ENCODE measurements at regions not wholly inside any gene's neighbourhood (a gene's known extent, or its start where the extent isn't known, plus 50 kb on each side); places are given as distances from the start of the nearest gene placed in this dataset.

DNA sequence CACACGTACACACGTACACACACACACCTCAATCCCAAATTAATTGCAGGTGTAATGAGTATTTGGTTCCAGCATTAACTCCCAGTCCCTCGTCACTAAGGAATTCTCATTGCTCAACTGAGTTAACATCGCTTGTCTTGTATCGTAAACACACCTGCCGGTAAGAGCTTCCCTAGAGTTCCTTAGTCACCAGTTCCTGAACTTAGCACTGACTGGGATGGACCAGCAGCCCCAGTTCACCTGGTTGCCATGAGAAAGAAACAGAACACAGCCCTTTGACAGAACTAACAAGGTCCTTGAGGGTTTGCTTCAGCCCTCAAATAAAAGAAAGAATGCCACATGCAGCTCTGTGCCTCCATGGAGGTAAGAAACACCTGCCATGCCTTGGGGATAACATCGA lies 66.3 kb upstream of the SLCO3A1 start:
- no peaks in the 10 kb centered on the region for H3K36me3 ChIP-seq
- TF ChIP-seq POLR2AphosphoS5 (IDR thresholded peaks at IDR 0.05; ENCODE audit: insufficient read depth in 1 of 2, low read depth in 1 of 2) (no peak), POLR2A (IDR thresholded peaks at IDR 0.05) (no peak)
- TF ChIP-seq, protein P1, sequence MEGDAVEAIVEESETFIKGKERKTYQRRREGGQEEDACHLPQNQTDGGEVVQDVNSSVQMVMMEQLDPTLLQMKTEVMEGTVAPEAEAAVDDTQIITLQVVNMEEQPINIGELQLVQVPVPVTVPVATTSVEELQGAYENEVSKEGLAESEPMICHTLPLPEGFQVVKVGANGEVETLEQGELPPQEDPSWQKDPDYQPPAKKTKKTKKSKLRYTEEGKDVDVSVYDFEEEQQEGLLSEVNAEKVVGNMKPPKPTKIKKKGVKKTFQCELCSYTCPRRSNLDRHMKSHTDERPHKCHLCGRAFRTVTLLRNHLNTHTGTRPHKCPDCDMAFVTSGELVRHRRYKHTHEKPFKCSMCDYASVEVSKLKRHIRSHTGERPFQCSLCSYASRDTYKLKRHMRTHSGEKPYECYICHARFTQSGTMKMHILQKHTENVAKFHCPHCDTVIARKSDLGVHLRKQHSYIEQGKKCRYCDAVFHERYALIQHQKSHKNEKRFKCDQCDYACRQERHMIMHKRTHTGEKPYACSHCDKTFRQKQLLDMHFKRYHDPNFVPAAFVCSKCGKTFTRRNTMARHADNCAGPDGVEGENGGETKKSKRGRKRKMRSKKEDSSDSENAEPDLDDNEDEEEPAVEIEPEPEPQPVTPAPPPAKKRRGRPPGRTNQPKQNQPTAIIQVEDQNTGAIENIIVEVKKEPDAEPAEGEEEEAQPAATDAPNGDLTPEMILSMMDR (IDR thresholded peaks at IDR 0.05), result no peak
- H3K9me3 ChIP-seq, result no peaks in the 10 kb centered on the region
- no peak for DNase-seq (ENCODE audit: extremely low spot score in 2 of 2)
- no peak overlapping the region for H3K4me3 ChIP-seq
- no peaks in the 10 kb centered on the region for H3K27me3 ChIP-seq
- no peaks in the 10 kb centered on the region for H3K4me1 ChIP-seq
- intact Hi-C loops (cut with DNase I), result loop anchor here (5.0 kb wide), 1 partner anchor 1850 kb away; no protein-coding TSS in a partner anchor
- H3K27ac ChIP-seq, result no peak overlapping the region

DNA sequence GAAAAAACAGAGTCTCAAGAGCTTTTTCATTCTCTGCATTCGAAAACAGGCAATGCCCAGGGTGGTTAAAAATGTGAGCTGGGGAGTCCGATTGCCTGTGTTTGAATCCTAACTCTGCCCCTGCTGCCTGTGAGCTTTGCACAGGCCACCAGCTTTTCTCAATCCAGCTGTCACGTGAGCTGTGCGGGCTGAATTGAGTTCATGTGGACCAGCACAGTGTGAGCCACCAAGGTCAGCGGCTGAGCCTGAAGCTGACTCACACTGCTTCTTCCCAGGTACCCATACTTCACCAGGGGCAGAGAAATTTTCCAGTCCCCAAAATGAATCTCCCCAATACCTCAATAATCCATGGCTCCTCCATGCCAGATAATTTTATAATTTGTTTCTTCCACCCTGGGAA lies 64.4 kb upstream of the SLCO3A1 start:
- DNase-seq (ENCODE audit: extremely low spot score in 2 of 2), result no peak
- Histone ChIP-seq H3K9me3 (no peaks in the 10 kb centered on the region), H3K27ac (no peak overlapping the region), H3K4me3 (no peak overlapping the region), H3K4me1 (no peaks in the 10 kb centered on the region), H3K36me3 (no peaks in the 10 kb centered on the region), H3K27me3 (no peaks in the 10 kb centered on the region)
- intact Hi-C loops (cut with DNase I), result loop anchor here (5.0 kb wide), 1 partner anchor 1848 kb away; no protein-coding TSS in a partner anchor
- TF ChIP-seq POLR2AphosphoS5 (IDR thresholded peaks at IDR 0.05; ENCODE audit: insufficient read depth in 1 of 2, low read depth in 1 of 2) (no peak), POLR2A (IDR thresholded peaks at IDR 0.05) (no peak)
- TF ChIP-seq, protein P1 (IDR thresholded peaks at IDR 0.05), result no peak

DNA sequence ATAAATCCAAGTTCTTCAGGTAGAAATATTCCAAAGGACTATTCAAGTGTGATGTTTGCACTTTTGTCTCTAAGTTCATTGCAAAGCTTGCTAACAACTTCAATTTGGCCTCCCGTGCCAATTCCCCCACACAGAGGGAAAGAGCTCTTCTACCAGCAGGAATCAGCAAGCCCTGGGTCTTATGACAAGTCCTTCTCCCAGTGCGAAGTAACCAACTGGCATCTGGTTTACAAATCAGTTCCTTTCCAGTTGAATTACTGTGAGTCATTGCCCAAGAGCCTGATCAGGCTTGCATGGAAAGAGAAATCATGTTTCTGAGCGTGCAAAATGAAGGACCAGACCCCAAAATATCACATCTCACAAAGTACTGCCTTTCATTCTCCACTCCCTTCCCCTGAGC lies 62.7 kb upstream of the SLCO3A1 start:
- H3K27ac ChIP-seq, result no peak overlapping the region
- intact Hi-C loops (cut with DNase I), result no loop called here
- DNase-seq (ENCODE audit: extremely low spot score in 2 of 2), result no peak
- H3K27me3 ChIP-seq, result no peaks in the 10 kb centered on the region
- no peak overlapping the region for H3K4me3 ChIP-seq
- H3K4me1 ChIP-seq, result no peaks in the 10 kb centered on the region
- TF ChIP-seq POLR2A (IDR thresholded peaks at IDR 0.05) (no peak), POLR2AphosphoS5 (IDR thresholded peaks at IDR 0.05; ENCODE audit: insufficient read depth in 1 of 2, low read depth in 1 of 2) (no peak)
- TF ChIP-seq, protein P1 (IDR thresholded peaks at IDR 0.05), result no peak
- no peaks in the 10 kb centered on the region for H3K9me3 ChIP-seq
- no peaks in the 10 kb centered on the region for H3K36me3 ChIP-seq

DNA sequence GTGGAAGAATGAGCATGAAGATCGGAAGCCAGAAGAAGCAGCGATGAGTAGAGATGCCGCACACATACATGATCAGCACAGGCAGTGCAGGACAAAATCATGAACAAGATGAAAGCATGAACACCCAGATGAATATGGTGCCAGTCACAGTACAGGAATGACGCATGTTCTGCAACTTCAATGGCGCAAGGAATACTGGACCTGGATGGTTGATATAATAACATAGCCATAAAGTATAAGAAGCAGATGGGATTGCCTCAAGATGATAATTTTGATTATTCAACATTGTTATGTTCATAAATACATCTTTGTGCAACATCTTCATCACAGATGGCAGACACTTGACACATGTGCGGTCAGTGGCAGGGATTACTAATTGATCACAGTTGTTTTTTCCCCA lies 59.7 kb upstream of the SLCO3A1 start:
- H3K4me3 ChIP-seq, result no peak overlapping the region
- H3K27ac ChIP-seq, result no peak overlapping the region
- TF ChIP-seq, protein P1 (IDR thresholded peaks at IDR 0.05), result no peak
- TF ChIP-seq POLR2A (IDR thresholded peaks at IDR 0.05) (no peak), POLR2AphosphoS5 (IDR thresholded peaks at IDR 0.05; ENCODE audit: insufficient read depth in 1 of 2, low read depth in 1 of 2) (no peak)
- no peaks in the 10 kb centered on the region for H3K4me1 ChIP-seq
- H3K36me3 ChIP-seq, result no peaks in the 10 kb centered on the region
- no peaks in the 10 kb centered on the region for H3K27me3 ChIP-seq
- intact Hi-C loops (cut with DNase I), result no loop called here
- no peak for DNase-seq (ENCODE audit: extremely low spot score in 2 of 2)
- H3K9me3 ChIP-seq, result no peaks in the 10 kb centered on the region

DNA sequence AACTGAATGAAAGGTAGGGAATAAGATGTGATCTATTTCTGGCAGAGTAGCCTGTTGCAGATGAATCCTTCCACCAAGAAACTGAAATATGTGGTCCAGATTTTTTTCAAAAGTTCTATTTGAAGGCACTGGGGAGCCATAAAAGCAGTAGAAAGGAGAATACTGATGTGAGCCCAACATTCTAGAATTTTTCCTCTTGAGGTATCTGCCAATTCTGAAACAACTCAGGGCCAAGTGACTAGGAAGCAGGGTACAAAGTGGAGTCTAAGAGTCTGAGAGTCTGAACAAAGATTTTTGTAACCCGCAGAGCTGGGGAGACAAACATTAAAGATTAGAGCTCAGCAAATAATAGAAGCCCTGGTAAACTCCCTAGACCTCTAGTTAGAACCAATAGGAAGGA lies 58.3 kb upstream of the SLCO3A1 start:
- no peak for DNase-seq (ENCODE audit: extremely low spot score in 2 of 2)
- Histone ChIP-seq H3K27ac (no peak overlapping the region), H3K36me3 (no peaks in the 10 kb centered on the region), H3K27me3 (no peaks in the 10 kb centered on the region), H3K9me3 (no peaks in the 10 kb centered on the region), H3K4me1 (no peaks in the 10 kb centered on the region), H3K4me3 (no peak overlapping the region)
- intact Hi-C loops (cut with DNase I), result no loop called here
- TF ChIP-seq POLR2AphosphoS5 (IDR thresholded peaks at IDR 0.05; ENCODE audit: insufficient read depth in 1 of 2, low read depth in 1 of 2), result no peak
- no peak for TF ChIP-seq POLR2A (IDR thresholded peaks at IDR 0.05)
- TF ChIP-seq, protein P1 (IDR thresholded peaks at IDR 0.05), result no peak
